Peyer's patch (tissue), 4 donors: ENCODE measurements at regions not wholly inside any gene's neighbourhood (a gene's known extent, or its start where the extent isn't known, plus 50 kb on each side); places are given as distances from the start of the nearest gene placed in this dataset.

Experiments
- DNase-seq, 3 donors: peaks; one replicate each; pipeline ENCODE4 v3.0.0-alpha.2; 2017 to 2019
- H3K27ac ChIP-seq, 4 donors: fragments of 200-600 bp; sonication (generic); one replicate each; pipeline ENCODE4 v1.5.1; 2016 to 2019
- H3K27me3 ChIP-seq, 2 donors: fragments of 200-600 bp; sonication (generic); one replicate each; pipeline ENCODE4 v1.5.1; 2019
- H3K36me3 ChIP-seq, 3 donors: fragments of 200-600 bp; sonication (generic); one replicate each; pipeline ENCODE4 v1.5.1; 2016 to 2019
- H3K4me1 ChIP-seq, 4 donors: fragments of 200-600 bp; sonication (generic); one replicate each; pipeline ENCODE4 v1.5.1; 2016 to 2019
- H3K4me3 ChIP-seq, 4 donors: fragments of 200-600 bp; sonication (generic); 1 replicate in 3 of 4; 2 replicates in 1 of 4; pipeline ENCODE4 v1.5.1; 2016 to 2019; ENCODE audit warnings: mild to moderate bottlenecking in 1 of 4
- H3K9me3 ChIP-seq, 4 donors: fragments of 200-600 bp; sonication (generic); one replicate each; pipeline ENCODE4 v1.5.1; 2016 to 2019; ENCODE audit warnings: mild to moderate bottlenecking in 1 of 4
- CTCF ChIP-seq, 6 experiments: fragments of 450-650 bp in 4 of 6; fragments of 200-600 bp in 2 of 6; sonication (generic) in 1 of 6; IDR thresholded peaks; one replicate each; pipeline ENCODE4 v1.5.1; 2017 to 2019; ENCODE audit warnings: antibody characterized with exemption in 6 of 6, mild to moderate bottlenecking in 3 of 6, moderate library complexity in 1 of 6
- POLR2A ChIP-seq, 2 donors: fragments of 450-650 bp; IDR thresholded peaks; one replicate each; pipeline ENCODE4 v1.5.1; 2017; ENCODE audit warnings: antibody characterized with exemption in 2 of 2, mild to moderate bottlenecking in 2 of 2, moderate library complexity in 2 of 2

- H3K27me3 ChIP-seq = no peaks in the 10 kb centered on the region
- H3K36me3 ChIP-seq = no peaks in the 10 kb centered on the region
- no peak for DNase-seq
- TF ChIP-seq CTCF (IDR thresholded peaks at IDR 0.05) (no peak), POLR2A (IDR thresholded peaks at IDR 0.05) (no peak)
- no peaks in the 10 kb centered on the region for H3K4me1 ChIP-seq
- no peaks in the 10 kb centered on the region for H3K9me3 ChIP-seq
- no peak overlapping the region for H3K4me3 ChIP-seq
- no peak overlapping the region for H3K27ac ChIP-seq
Measured at GRCh38 chr18:47411159-47411558, 159.7 kb upstream of the SKOR2 start.

- H3K4me1 ChIP-seq = no peaks in the 10 kb centered on the region
- DNase-seq = no peak
- TF ChIP-seq CTCF (IDR thresholded peaks at IDR 0.05) (no peak), POLR2A (IDR thresholded peaks at IDR 0.05) (no peak)
- no peaks in the 10 kb centered on the region for H3K9me3 ChIP-seq
- H3K27ac ChIP-seq = no peak overlapping the region
- no peak overlapping the region for H3K4me3 ChIP-seq
- H3K27me3 ChIP-seq = no peaks in the 10 kb centered on the region
- no peaks in the 10 kb centered on the region for H3K36me3 ChIP-seq
Measured at GRCh38 chr18:47410139-47410538, 158.7 kb upstream of the SKOR2 start.

GRCh38 chr18:47409519-47409918 lies 158.1 kb upstream of the SKOR2 start:
- no peak overlapping the region for H3K27ac ChIP-seq
- no peaks in the 10 kb centered on the region for H3K36me3 ChIP-seq
- DNase-seq = no peak
- no peaks in the 10 kb centered on the region for H3K4me1 ChIP-seq
- TF ChIP-seq POLR2A (IDR thresholded peaks at IDR 0.05) = no peak
- no peak for TF ChIP-seq CTCF (IDR thresholded peaks at IDR 0.05)
- no peak overlapping the region for H3K4me3 ChIP-seq
- H3K9me3 ChIP-seq = no peaks in the 10 kb centered on the region
- no peaks in the 10 kb centered on the region for H3K27me3 ChIP-seq

GRCh38 chr18:47407736-47408135 lies 156.3 kb upstream of the SKOR2 start:
- no peaks in the 10 kb centered on the region for H3K36me3 ChIP-seq

GRCh38 chr18:47404845-47405244 lies 153.4 kb upstream of the SKOR2 start:
- DNase-seq = no peak
- TF ChIP-seq POLR2A (IDR thresholded peaks at IDR 0.05) = no peak
- no peak for TF ChIP-seq CTCF (IDR thresholded peaks at IDR 0.05)
- H3K4me3 ChIP-seq = no peak overlapping the region
- H3K36me3 ChIP-seq = no peaks in the 10 kb centered on the region
- H3K27ac ChIP-seq = no peak overlapping the region
- H3K4me1 ChIP-seq = no peaks in the 10 kb centered on the region
- H3K9me3 ChIP-seq = no peaks in the 10 kb centered on the region
- H3K27me3 ChIP-seq = no peaks in the 10 kb centered on the region

More at GRCh38 chr18:47407736-47408135, 156.3 kb upstream of the SKOR2 start:
- TF ChIP-seq POLR2A (IDR thresholded peaks at IDR 0.05) = no peak
- TF ChIP-seq CTCF (IDR thresholded peaks at IDR 0.05) = no peak
- no peak overlapping the region for H3K27ac ChIP-seq
- no peaks in the 10 kb centered on the region for H3K27me3 ChIP-seq
- no peaks in the 10 kb centered on the region for H3K9me3 ChIP-seq
- no peak for DNase-seq
- H3K4me1 ChIP-seq = no peaks in the 10 kb centered on the region
- no peak overlapping the region for H3K4me3 ChIP-seq

- TF ChIP-seq POLR2A (IDR thresholded peaks at IDR 0.05) (no peak), CTCF (IDR thresholded peaks at IDR 0.05) (no peak)
- no peaks in the 10 kb centered on the region for H3K9me3 ChIP-seq
- no peaks in the 10 kb centered on the region for H3K36me3 ChIP-seq
- H3K4me3 ChIP-seq = no peak overlapping the region
- H3K27me3 ChIP-seq = no peaks in the 10 kb centered on the region
- no peak overlapping the region for H3K27ac ChIP-seq
- no peaks in the 10 kb centered on the region for H3K4me1 ChIP-seq
- no peak for DNase-seq
Measured at GRCh38 chr18:47403949-47404348, 152.5 kb upstream of the SKOR2 start.
